HG03066 (cell line): ENCODE measurements at regions not wholly inside any gene's neighbourhood (a gene's known extent, or its start where the extent isn't known, plus 50 kb on each side); places are given as distances from the start of the nearest gene placed in this dataset.
"Not testable (repeated sequence)": the region's sequence is repeated elsewhere in the genome, so short reads cannot be mapped to it uniquely, and the experiment has no call there.

Source experiments
- ATAC-seq: cut with Tn5 transposase; IDR thresholded peaks from one replicate; pipeline ENCODE4 v1.9.1; 2021; ENCODE audit warnings: low read depth; ENCODE audit not compliant: unreplicated experiment

DNA sequence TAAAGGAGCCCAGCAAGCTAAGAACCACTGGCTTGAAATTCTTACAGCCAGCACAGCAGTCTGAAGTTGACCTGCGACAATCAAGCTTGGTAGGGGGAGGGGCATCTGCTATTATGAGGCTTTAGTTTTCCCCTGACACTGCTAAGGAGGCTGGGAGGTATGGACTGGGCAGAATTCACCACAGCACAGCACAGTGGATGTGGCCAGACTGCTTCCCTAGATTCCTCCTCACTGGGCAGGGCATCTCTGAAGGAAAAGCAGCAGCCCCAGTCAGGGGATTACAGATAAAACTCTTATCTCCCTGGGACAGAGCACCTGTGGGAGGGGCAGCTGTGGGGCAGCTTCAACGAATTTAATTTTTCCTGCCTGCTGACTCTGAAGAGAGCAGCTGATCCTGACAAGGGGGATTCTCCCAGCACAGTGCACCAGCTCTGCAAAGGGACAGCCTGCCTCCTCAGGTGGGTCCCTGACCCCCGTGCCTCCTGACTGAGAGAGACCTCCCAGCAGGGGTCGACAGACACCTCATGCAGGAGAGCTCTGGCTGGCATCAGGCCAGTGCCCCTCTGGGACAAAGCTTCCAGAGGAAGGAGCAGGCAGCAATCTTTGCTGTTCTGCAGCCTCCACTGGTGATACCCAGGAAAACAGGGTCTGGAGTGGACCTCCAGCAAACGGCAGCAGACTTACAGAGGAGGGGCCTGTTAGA, 71.6 kb upstream of the CARMIL1 start:
- not testable (repeated sequence) for ATAC-seq

DNA sequence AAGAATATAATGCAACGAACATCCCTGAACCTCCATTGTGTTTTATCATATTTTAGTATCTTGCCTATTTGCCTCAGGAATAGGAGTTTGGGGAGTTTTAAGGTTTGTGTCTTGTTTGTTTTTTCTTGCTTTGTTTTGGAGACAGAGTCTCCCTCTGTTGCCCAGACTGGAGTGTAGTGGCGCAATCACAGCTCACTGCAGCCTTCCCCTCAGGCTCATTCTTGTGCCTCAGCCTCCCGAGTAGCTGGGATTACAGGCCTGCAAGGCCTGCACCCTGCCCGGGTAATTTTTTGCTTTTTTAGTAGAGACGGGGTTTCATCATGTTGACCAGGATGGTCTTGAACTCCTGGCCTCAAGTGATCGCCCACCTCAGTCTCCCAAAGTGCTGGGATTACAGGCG, 63.3 kb upstream of the CARMIL1 start:
- ATAC-seq, result no peak

DNA sequence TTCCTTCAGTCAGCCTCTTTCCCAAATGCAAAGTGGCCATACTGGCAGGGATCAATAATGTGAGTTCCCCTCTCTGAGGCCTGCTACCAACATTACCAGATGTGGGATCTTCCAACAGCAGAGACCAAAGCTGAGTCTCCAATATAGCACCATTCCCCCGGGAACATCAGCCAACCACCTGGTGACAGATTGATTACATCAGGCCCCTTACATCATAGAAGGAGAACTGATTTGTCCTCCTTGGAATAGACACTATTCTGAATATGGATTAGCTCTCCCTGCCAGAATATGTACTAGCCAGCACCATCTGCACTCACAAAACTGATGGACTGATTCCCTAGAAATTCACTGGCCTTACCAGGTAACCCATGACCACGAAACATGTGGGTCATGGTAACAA, 61.9 kb upstream of the CARMIL1 start:
- no peak for ATAC-seq

DNA sequence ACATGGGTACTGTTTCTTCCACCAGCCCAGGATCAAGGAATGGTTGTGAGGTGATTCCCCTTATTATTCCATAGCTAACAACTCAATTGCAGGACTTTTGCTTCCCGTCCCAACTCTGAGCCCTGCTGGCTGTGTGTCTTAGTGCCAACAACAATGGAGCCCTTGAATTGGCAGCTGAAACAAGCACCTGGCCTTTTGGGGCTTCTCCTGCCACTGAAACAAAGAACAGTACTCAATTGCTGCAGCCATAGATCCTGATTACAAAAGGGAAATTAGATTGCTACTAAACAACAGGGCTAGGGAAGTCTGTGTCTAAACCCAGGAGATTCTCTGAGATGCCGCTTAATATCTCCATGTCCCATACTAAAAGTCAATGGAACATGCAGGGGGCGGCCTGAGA, 61.3 kb upstream of the CARMIL1 start:
- no peak for ATAC-seq

DNA sequence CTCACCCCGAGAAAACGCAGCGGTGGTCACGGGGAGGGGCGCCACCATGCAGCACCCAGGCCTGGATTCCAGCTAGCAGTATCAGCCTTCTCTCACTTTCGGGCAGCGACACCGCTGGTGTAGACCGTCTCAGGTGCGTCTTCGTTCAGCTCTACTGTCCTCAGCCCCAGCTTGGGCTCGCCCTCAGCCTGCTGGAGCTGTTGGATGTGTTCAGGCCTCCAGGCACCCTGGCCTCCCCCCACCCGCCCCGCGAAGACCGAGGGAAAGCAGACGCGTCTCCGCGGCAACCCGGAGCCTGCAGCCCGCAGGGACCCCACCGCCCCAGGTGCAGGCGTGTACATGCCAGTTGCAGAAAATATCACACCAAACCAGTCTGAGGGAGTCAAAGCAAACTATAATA, 60.8 kb upstream of the CARMIL1 start:
- no peak for ATAC-seq

DNA sequence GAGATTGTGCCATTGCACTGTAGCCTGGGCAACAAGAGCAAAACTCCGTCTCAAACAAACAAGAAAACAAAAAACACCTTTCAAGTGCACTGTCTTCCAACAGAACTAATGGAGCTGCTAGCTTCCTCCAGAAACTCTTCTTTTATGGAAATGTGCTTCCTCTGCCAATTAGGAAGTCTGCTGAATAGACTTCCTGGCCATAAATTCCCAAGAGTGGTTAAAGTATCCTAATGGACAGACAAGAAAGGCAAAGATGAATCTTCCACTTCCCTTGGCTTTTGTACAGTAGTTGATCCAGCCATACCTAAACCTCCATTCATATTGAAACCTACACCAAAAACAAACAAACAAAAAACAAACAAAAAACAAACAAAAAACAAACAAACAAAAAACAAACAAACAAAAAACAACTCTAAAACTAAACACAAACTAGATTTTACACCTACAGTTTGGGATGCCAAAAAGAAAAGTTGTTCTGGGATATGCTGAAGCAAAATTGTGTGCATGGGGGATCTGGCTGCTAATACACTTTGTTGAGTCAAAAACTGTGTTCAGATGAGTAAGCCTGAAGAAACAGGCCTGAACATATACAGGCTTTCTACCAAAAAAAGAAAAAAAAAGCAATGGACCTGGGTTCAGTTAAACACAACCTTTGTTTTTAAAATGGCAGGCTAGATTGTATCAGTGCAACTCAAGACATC, 59.8 kb upstream of the CARMIL1 start:
- ATAC-seq, result no peak

DNA sequence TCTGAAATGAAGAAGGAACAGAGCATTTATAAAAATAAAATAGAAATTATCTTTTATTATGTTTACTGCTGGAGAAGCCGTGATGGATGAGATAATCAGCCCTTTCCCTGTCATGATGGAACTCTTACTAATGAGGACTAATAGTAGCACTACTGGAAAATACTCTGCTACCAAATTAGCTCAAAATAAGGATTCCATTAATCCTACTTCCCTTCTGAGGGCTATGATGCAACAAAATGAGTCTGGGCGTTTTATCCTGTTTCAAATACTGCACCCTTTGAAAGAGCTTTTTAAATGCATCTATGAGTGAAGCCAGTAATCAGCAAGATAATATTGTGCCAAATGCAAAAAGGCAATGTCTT, 59.3 kb upstream of the CARMIL1 start:
- no peak for ATAC-seq

DNA sequence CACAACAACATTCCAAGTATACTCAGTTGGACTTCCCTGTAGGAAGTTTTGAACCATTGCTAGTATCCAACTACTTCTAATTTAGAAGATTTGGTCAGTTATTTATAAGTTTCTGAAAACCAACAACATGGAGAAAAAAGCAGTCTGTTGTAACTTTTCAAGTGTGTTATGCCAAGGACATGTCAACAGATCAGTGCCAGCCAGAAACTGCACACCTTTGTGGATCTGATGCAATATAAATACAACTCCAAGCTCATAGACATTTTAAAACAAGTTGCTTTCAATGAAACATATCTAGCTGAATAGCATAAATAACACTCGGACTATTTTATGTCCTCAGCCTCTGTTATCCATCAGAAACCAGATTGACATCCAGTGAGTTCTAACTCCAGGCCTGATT, 58.3 kb upstream of the CARMIL1 start:
- ATAC-seq, result no peak

DNA sequence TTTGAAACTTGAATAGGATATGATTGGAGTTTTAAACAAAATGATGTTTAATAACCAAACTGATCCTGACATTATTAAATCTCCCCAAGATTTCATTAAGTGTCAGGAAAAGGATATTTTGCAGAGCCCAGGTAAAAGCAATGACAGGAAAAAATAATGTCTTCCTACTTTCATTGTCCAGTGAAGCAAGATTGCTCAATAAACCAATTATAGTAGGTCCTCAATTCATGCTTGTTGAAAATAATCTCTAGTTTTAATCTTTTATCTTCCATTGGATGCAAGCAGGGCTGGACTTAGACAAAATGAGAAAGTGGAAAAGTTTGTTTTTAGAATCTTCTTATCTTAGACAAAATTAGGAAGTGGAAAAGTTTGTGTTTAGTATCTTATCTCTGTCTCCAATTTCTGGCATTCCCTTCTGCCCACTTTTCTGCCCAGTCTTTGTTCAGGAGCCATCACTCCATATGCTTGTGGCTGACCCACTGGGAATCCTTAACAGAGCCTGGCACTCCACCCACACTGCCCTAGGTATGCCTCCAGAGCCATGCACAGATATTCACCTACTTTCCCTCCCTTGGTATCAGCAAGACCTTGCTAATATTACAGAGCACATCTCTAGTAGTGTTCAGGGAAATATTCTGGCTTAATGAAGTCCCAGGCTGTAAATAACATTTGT, 57.0 kb upstream of the CARMIL1 start:
- no peak for ATAC-seq

DNA sequence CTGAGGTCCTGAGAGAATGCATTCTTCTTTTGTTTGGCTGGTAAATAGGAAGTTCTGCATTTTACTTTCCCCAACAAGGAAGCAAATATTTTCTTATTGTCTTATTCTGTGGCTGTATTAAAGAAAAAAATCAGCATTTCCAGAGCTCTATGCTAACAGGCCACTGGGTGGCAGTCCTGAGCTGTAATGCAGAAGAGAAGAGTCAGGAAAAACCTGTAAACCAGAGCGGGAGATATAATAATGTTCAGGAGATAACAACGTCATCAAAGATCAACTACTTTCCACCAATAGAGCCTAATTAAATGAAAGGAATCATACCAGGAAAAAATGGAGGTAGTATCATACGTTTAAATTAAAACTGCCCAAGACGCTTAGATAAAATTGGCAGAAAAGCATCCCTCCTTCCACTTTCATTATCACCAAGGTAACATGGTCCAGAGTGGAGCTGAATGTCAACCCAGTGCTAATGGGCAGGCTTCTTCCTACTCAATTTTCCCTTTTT, 55.6 kb upstream of the CARMIL1 start:
- ATAC-seq, result no peak

DNA sequence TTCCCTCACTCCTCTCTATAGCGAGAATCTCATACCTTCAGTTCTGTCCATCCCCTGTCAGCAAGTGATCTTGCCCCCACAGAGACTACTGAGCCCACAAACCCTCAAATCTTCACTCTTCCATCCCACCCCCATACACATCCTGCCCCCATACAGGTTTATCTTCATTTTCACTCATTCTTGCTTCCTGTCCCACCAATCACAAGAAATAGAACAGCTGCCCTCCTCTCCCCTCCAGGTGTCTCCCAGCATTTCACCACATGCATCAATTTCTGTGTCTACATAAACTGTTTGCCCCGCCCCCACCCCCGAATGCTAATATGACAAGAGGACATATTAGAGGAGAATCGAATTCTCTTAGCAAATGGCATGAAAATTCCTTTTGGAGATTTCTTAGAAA, 54.9 kb upstream of the CARMIL1 start:
- ATAC-seq, result no peak

DNA sequence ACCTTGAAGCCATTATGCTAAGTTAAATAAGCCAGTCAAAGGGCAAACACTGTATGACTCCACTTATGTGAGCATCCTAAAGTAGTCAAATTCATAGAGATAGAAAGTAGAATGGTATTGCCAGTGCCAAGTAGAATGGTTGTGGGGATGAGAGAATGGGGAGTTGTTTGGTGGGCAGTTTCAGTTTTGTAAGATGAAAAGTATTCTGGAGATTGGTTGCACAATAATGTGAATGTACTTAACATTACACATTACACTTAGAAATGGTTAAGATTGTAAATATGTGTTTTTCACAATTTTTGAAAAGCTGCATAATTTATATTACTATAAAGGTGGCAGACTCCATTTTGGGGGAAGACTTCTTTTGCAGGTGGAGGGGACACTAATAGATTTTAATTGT, 51.3 kb upstream of the CARMIL1 start:
- ATAC-seq, result no peak
